SK-N-MC (cell line): ENCODE measurements at regions not wholly inside any gene's neighbourhood (a gene's known extent, or its start where the extent isn't known, plus 50 kb on each side); places are given as distances from the start of the nearest gene placed in this dataset.

Experiments
- EZH2 ChIP-seq: fragments of 200-600 bp; sonication (generic); IDR thresholded peaks from one replicate; pipeline ENCODE4 v1.6.1; 2017; ENCODE audit warnings: antibody characterized with exemption
- FOXP2 ChIP-seq: optimal IDR thresholded peaks from 2 replicates; pipeline ENCODE3; 2011; ENCODE audit warnings: mild to moderate bottlenecking, moderate library complexity; ENCODE audit not compliant: insufficient read depth; ENCODE audit errors: extremely low read length, control extremely low read depth

- no peak for TF ChIP-seq FOXP2
- no peak for TF ChIP-seq EZH2
These were observed 54.5 kb upstream of the LBX1 start for GRCh38 chr10:101283762-101284100.
